Upper lobe of left lung (tissue), 6 donors: ENCODE measurements at regions not wholly inside any gene's neighbourhood (a gene's known extent, or its start where the extent isn't known, plus 50 kb on each side); places are given as distances from the start of the nearest gene placed in this dataset.

Experiments
- ATAC-seq, 2 donors: fragments of 200-7000 bp; cut with Tn5 transposase; one replicate each; pipeline ENCODE4 v1.9.1; 2022; ENCODE audit warnings: mild to moderate bottlenecking in 2 of 2, moderate library complexity in 2 of 2; ENCODE audit not compliant: low FRiP score in 2 of 2
- DNase-seq, 2 donors: peaks; one replicate each; pipeline ENCODE4 v3.0.0-alpha.2; 2019 to 2020
- H3K27ac ChIP-seq, 4 donors: fragments of 200-600 bp; sonication (generic); one replicate each; pipeline ENCODE4 v1.5.1; 2016 to 2019
- H3K27me3 ChIP-seq, 4 donors: fragments of 200-600 bp; sonication (generic); one replicate each; pipeline ENCODE4 v1.5.1; 2017 to 2019
- H3K36me3 ChIP-seq, 4 donors: fragments of 200-600 bp; sonication (generic); one replicate each; pipeline ENCODE4 v1.5.1; 2016 to 2019
- H3K4me1 ChIP-seq, 4 donors: fragments of 200-600 bp; sonication (generic); one replicate each; pipeline ENCODE4 v1.5.1; 2018 to 2019
- H3K4me3 ChIP-seq, 4 donors: fragments of 200-600 bp; sonication (generic); one replicate each; pipeline ENCODE4 v1.5.1; 2017 to 2019; ENCODE audit warnings: mild to moderate bottlenecking in 2 of 4, moderate library complexity in 1 of 4
- H3K9me3 ChIP-seq, 4 donors: fragments of 200-600 bp; sonication (generic); one replicate each; pipeline ENCODE4 v1.5.1; 2018 to 2019
- EP300 ChIP-seq, 4 donors: sonication (generic); formaldehyde crosslinking; IDR thresholded peaks; one replicate each; pipeline ENCODE4 v1.5.1; 2017; ENCODE audit warnings: antibody characterized with exemption in 4 of 4, control low read depth in 2 of 4
- POLR2A ChIP-seq, 4 donors: fragments of 450-650 bp; IDR thresholded peaks; one replicate each; pipeline ENCODE4 v1.5.1; 2016 to 2017; ENCODE audit warnings: antibody characterized with exemption in 4 of 4, mild to moderate bottlenecking in 2 of 4
- POLR2AphosphoS5 ChIP-seq, 2 donors: sonication (generic); formaldehyde crosslinking; IDR thresholded peaks; one replicate each; pipeline ENCODE4 v1.5.1; 2017; ENCODE audit warnings: antibody characterized with exemption in 2 of 2
- WGBS, 2 donors: methylation state at CpG; one replicate each; pipeline ENCODE4 v1.1.5; 2017 to 2018; 5-methylcytosine and 5-hydroxymethylcytosine counted together
- TF ChIP-seq, protein P1 (sequence below), 6 experiments: fragments of 450-650 bp in 4 of 6; fragments of 200-600 bp in 2 of 6; sonication (generic) in 2 of 6; IDR thresholded peaks; one replicate each; pipeline ENCODE4 v1.5.1; 2016 to 2019; ENCODE audit warnings: antibody characterized with exemption in 6 of 6
- donor health status: DM: no; HTN: no; CAD: no; lungs with moderate emphysema.
- donor health status: DM: no; HTN: yes; CAD: no; lungs with severe emphysema.

GRCh38 chr10:83073472-83073871, 1065.8 kb upstream of the GHITM start:
- 68 to 89% methylated on average over 1 of the region's 1 CpG for WGBS, 2 donors
- Histone ChIP-seq H3K4me1 (no peaks in the 10 kb centered on the region), H3K27me3 (no peaks in the 10 kb centered on the region), H3K9me3 (no peaks in the 10 kb centered on the region), H3K27ac (no peak overlapping the region), H3K36me3 (no peaks in the 10 kb centered on the region), H3K4me3 (no peak overlapping the region)
- ATAC-seq (no peak), DNase-seq (no peak)
- TF ChIP-seq POLR2AphosphoS5 (IDR thresholded peaks at IDR 0.05): no peak

DNA sequence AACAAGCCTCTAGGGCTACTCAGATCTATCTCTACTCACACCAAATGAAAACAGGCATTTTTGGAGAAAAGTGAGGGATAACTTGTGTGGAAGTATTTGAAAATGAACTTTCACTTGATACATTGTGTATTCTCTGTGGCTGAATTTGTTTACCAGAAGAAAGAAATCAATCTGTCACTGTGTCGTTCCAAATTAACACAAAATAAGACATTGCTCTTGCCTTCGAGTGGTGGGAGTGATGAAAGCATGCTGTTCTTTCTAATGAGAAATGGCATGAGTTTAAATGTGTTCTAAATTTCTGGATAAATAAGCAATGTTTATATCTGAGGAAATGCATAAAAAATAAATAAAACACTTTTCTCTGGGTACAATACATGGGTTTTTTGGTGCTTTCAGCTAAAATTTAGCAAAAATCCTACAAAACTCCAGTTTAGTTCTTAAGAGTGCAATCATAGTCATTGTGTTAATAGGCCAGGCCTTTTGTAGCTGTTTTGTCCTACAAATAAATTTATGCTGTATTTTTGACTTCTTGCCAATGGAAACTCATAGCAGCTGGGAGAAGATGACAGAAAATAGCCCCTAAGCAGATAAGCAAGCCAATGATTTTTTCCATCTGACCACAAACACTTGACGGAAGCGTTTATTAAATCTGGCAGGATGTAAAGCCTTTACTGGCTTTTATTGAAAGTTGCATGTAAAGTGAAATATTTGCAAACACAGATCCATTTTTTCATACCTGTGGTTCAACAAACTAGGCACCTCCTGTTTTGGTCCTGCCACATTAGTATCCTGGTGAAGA, 1064.1 kb upstream of the GHITM start:
- TF ChIP-seq, protein P1, sequence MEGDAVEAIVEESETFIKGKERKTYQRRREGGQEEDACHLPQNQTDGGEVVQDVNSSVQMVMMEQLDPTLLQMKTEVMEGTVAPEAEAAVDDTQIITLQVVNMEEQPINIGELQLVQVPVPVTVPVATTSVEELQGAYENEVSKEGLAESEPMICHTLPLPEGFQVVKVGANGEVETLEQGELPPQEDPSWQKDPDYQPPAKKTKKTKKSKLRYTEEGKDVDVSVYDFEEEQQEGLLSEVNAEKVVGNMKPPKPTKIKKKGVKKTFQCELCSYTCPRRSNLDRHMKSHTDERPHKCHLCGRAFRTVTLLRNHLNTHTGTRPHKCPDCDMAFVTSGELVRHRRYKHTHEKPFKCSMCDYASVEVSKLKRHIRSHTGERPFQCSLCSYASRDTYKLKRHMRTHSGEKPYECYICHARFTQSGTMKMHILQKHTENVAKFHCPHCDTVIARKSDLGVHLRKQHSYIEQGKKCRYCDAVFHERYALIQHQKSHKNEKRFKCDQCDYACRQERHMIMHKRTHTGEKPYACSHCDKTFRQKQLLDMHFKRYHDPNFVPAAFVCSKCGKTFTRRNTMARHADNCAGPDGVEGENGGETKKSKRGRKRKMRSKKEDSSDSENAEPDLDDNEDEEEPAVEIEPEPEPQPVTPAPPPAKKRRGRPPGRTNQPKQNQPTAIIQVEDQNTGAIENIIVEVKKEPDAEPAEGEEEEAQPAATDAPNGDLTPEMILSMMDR (IDR thresholded peaks at IDR 0.05): no peak
- TF ChIP-seq POLR2AphosphoS5 (IDR thresholded peaks at IDR 0.05) (no peak), POLR2A (IDR thresholded peaks at IDR 0.05) (no peak), EP300 (IDR thresholded peaks at IDR 0.05) (no peak)
- Histone ChIP-seq H3K27ac (no peak overlapping the region), H3K4me3 (no peak overlapping the region), H3K4me1 (no peaks in the 10 kb centered on the region), H3K9me3 (no peaks in the 10 kb centered on the region), H3K27me3 (no peaks in the 10 kb centered on the region), H3K36me3 (no peaks in the 10 kb centered on the region)
- ATAC-seq: no peak
- DNase-seq: no peak
- WGBS, 2 donors: 53 to 59% methylated on average over 4 of the region's 4 CpGs

DNA sequence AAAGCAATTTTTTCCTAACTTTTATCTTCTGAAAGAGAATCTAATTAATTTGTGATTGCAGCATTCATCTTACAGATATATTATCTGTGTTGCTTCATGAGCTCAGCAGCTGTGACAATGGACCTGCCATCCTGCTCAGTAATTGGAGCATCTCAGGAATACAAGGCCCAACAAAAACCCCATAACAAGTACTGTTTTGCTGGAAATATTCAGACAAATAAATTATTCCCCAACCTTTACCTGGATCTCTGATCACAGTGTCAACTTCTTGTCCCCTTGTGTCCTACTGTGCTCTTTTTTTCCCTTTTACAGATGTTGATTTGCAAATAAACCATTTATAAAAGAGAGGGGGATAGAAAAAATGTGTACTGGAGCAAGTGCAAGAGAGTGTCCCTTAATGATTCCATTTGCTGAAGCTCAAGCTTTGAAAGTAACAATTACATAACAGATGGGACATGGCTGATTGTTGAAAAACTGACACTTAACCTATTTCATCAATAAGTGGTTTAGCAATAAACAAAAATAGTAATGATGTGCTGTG, 1063.4 kb upstream of the GHITM start:
- ATAC-seq (no peak), DNase-seq (no peak)
- Histone ChIP-seq H3K9me3 (no peaks in the 10 kb centered on the region), H3K36me3 (no peaks in the 10 kb centered on the region), H3K4me3 (no peak overlapping the region), H3K27me3 (no peaks in the 10 kb centered on the region), H3K27ac (no peak overlapping the region), H3K4me1 (no peaks in the 10 kb centered on the region)
- TF ChIP-seq POLR2AphosphoS5 (IDR thresholded peaks at IDR 0.05): no peak
- TF ChIP-seq, protein P1 (IDR thresholded peaks at IDR 0.05): no peak
- TF ChIP-seq POLR2A (IDR thresholded peaks at IDR 0.05): no peak
- TF ChIP-seq EP300 (IDR thresholded peaks at IDR 0.05): no peak

GRCh38 chr10:83076443-83076842, 1062.9 kb upstream of the GHITM start:
- Histone ChIP-seq H3K27ac (no peak overlapping the region), H3K27me3 (no peaks in the 10 kb centered on the region), H3K9me3 (no peaks in the 10 kb centered on the region), H3K36me3 (no peaks in the 10 kb centered on the region), H3K4me3 (no peak overlapping the region), H3K4me1 (no peaks in the 10 kb centered on the region)
- WGBS, 2 donors: 66 to 75% methylated on average over 3 of the region's 3 CpGs
- ATAC-seq (no peak), DNase-seq (no peak)
- TF ChIP-seq EP300 (IDR thresholded peaks at IDR 0.05) (no peak), POLR2A (IDR thresholded peaks at IDR 0.05) (no peak), POLR2AphosphoS5 (IDR thresholded peaks at IDR 0.05) (no peak)
- TF ChIP-seq, protein P1 (IDR thresholded peaks at IDR 0.05): no peak

- Histone ChIP-seq H3K27me3 (no peaks in the 10 kb centered on the region), H3K9me3 (no peaks in the 10 kb centered on the region), H3K4me1 (no peaks in the 10 kb centered on the region), H3K4me3 (no peak overlapping the region), H3K27ac (no peak overlapping the region), H3K36me3 (no peaks in the 10 kb centered on the region)
- 83 to 93% methylated on average over 1 of the region's 1 CpG for WGBS, 2 donors
- ATAC-seq (no peak), DNase-seq (no peak)
- TF ChIP-seq POLR2A (IDR thresholded peaks at IDR 0.05) (no peak), EP300 (IDR thresholded peaks at IDR 0.05) (no peak), POLR2AphosphoS5 (IDR thresholded peaks at IDR 0.05) (no peak)
- TF ChIP-seq, protein P1 (IDR thresholded peaks at IDR 0.05): no peak
Measured at GRCh38 chr10:83078160-83078559, 1061.1 kb upstream of the GHITM start.
